ENCODE measurements at regions not wholly inside any gene's neighbourhood (a gene's known extent, or its start where the extent isn't known, plus 50 kb on each side); places are given as distances from the start of the nearest gene placed in this dataset.
"Not testable (repeated sequence)": the region's sequence is repeated elsewhere in the genome, so short reads cannot be mapped to it uniquely, and the experiment has no call there.

- no peaks in the 10 kb centered on the region for H3K36me3 Mint-ChIP-seq (ENCODE audit: low read depth)
- no peak for DNase-seq
- CTCF ChIA-PET = no interaction called here
- POLR2A ChIA-PET = no interaction called here
- no peak overlapping the region for H3K4me3 Mint-ChIP-seq
- no peak overlapping the region for H3K27ac Mint-ChIP-seq
- H3K9me3 Mint-ChIP-seq = no peaks in the 10 kb centered on the region
- H3K27me3 Mint-ChIP-seq = peaks cover 17% of the 10 kb centered on the region
- H3K4me1 Mint-ChIP-seq = peaks cover 2% of the 10 kb centered on the region
Measured at GRCh38 chr12:7591531-7591930, 74.2 kb downstream of the APOBEC1 start.

GRCh38 chr12:7590085-7590484 is 75.6 kb downstream of the APOBEC1 start:
- H3K9me3 Mint-ChIP-seq; CTCF ChIA-PET; H3K36me3 Mint-ChIP-seq (ENCODE audit: low read depth); H3K4me1 Mint-ChIP-seq; H3K4me3 Mint-ChIP-seq; DNase-seq; H3K27ac Mint-ChIP-seq; POLR2A ChIA-PET: not testable (repeated sequence)
- peaks cover 18% of the 10 kb centered on the region for H3K27me3 Mint-ChIP-seq

GRCh38 chr12:7588742-7589329 is 76.9 kb downstream of the APOBEC1 start:
- H3K4me3 Mint-ChIP-seq; POLR2A ChIA-PET; H3K4me1 Mint-ChIP-seq; H3K36me3 Mint-ChIP-seq (ENCODE audit: low read depth); H3K9me3 Mint-ChIP-seq; H3K27ac Mint-ChIP-seq: not testable (repeated sequence)
- CTCF ChIA-PET = interaction anchor here (0.9 to 2.2 kb wide), 3 partner anchors 49 to 53 kb away, joined by 3 to 10 read pairs (median 7); no protein-coding TSS in a partner anchor
- peaks cover 25% of the 10 kb centered on the region for H3K27me3 Mint-ChIP-seq
- DNase-seq = peak; percentile 39

GRCh38 chr12:7584137-7584536 is 80.6 kb upstream of the CD163 start:
- POLR2A ChIA-PET; CTCF ChIA-PET; H3K4me3 Mint-ChIP-seq; DNase-seq; H3K36me3 Mint-ChIP-seq (ENCODE audit: low read depth); H3K4me1 Mint-ChIP-seq; H3K27ac Mint-ChIP-seq; H3K9me3 Mint-ChIP-seq: not testable (repeated sequence)
- H3K27me3 Mint-ChIP-seq = peaks cover 28% of the 10 kb centered on the region

- H3K36me3 Mint-ChIP-seq (ENCODE audit: low read depth) = no peaks in the 10 kb centered on the region
- peaks cover 28% of the 10 kb centered on the region for H3K27me3 Mint-ChIP-seq
- DNase-seq = no peak
- ChIA-PET POLR2A (no interaction called here), CTCF (no interaction called here)
- peaks cover 3% of the 10 kb centered on the region for H3K9me3 Mint-ChIP-seq
- H3K4me3 Mint-ChIP-seq = no peak overlapping the region
- no peaks in the 10 kb centered on the region for H3K4me1 Mint-ChIP-seq
- H3K27ac Mint-ChIP-seq = no peak overlapping the region
Measured at GRCh38 chr12:7583471-7583870, 79.9 kb upstream of the CD163 start.

DNA sequence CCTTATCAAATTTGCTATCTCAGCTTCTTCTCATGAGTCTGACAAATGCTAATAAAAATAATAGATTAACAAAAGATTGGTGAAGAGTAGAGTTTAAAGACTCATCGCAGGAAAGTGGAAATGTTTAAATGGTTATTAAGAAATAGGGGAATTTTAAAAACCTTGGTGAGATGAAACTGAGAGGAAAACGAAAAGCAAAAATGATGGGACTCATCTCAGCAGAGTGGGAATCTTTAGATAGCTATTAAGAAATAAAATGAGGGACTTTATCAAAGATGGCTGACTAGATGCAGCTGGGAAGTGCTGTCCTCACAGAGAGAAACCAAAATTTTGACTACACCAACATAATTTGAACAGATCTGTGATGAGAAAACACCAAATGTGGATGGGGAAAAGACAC is 79.2 kb upstream of the CD163 start:
- Mint-ChIP-seq H3K36me3 (ENCODE audit: low read depth) (no peaks in the 10 kb centered on the region), H3K4me1 (no peaks in the 10 kb centered on the region), H3K27me3 (peaks cover 26% of the 10 kb centered on the region), H3K9me3 (peaks cover 3% of the 10 kb centered on the region), H3K4me3 (no peak overlapping the region), H3K27ac (no peak overlapping the region)
- POLR2A ChIA-PET = no interaction called here
- DNase-seq = no peak
- CTCF ChIA-PET = no interaction called here

DNA sequence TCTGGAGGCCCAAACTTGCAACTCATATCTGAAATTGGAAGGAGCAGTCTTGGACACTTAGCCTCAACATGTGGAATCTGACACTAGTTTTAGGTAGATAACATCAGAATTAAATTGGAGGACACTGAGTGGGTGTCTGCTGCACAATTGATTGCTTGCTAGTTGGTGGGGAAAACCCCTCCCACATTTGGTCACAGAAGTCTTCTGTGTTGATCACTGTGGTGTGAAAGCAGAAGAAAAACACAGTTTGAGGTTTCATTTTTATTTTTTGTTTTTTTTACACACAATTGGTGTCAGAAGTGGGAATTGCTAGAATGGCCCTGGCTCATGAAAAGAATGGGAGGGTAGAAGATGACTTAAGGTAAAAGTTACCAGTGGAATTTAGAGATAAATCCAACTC is 78.0 kb upstream of the CD163 start:
- Mint-ChIP-seq H3K4me1 (no peaks in the 10 kb centered on the region), H3K27me3 (peaks cover 20% of the 10 kb centered on the region), H3K4me3 (no peak overlapping the region), H3K36me3 (ENCODE audit: low read depth) (no peaks in the 10 kb centered on the region), H3K27ac (no peak overlapping the region), H3K9me3 (peaks cover 3% of the 10 kb centered on the region)
- POLR2A ChIA-PET = no interaction called here
- DNase-seq = no peak
- CTCF ChIA-PET = interaction anchor here (0.7 to 1.2 kb wide), 2 partner anchors 56 to 58 kb away, joined by 3 to 6 read pairs; no protein-coding TSS in a partner anchor

DNA sequence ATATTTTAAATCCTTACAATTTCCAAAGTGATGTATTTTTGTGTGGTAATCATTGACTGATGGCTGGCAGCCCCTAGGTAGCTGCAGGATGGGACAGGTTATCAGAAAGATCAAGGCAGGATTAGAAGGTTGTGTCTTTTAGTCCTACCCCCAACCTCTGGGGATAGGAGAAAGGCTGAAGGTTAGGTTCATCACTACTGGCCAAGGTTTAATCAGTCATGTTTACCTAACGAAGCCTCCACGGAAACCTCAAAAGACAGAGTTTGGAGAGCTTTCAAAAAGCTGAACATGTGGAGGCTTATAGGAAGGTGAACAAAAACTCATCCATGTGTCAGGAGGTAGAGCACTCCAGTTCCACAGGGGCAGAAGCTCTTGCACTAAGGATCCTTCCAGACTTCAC is 77.5 kb upstream of the CD163 start:
- ChIA-PET CTCF (interaction anchor here (1.2 kb wide), 1 partner anchor 57 kb away, joined by 6 read pairs; no protein-coding TSS in a partner anchor), POLR2A (no interaction called here)
- H3K27me3 Mint-ChIP-seq = peaks cover 14% of the 10 kb centered on the region
- H3K9me3 Mint-ChIP-seq = peaks cover 3% of the 10 kb centered on the region
- no peaks in the 10 kb centered on the region for H3K36me3 Mint-ChIP-seq (ENCODE audit: low read depth)
- no peaks in the 10 kb centered on the region for H3K4me1 Mint-ChIP-seq
- no peak overlapping the region for H3K4me3 Mint-ChIP-seq
- DNase-seq = no peak
- H3K27ac Mint-ChIP-seq = no peak overlapping the region

- no peak overlapping the region for H3K27ac Mint-ChIP-seq
- CTCF ChIA-PET = no interaction called here
- H3K4me3 Mint-ChIP-seq = no peak overlapping the region
- H3K9me3 Mint-ChIP-seq = no peaks in the 10 kb centered on the region
- no peaks in the 10 kb centered on the region for H3K36me3 Mint-ChIP-seq (ENCODE audit: low read depth)
- H3K4me1 Mint-ChIP-seq = no peaks in the 10 kb centered on the region
- H3K27me3 Mint-ChIP-seq = peaks cover 30% of the 10 kb centered on the region
- POLR2A ChIA-PET = no interaction called here
- DNase-seq = no peak
Measured at GRCh38 chr12:7571257-7571656, 67.7 kb upstream of the CD163 start.

- POLR2A ChIA-PET = no interaction called here
- H3K27ac Mint-ChIP-seq = no peak overlapping the region
- H3K4me1 Mint-ChIP-seq = no peaks in the 10 kb centered on the region
- DNase-seq = no peak
- peaks cover 21% of the 10 kb centered on the region for H3K27me3 Mint-ChIP-seq
- no peaks in the 10 kb centered on the region for H3K36me3 Mint-ChIP-seq (ENCODE audit: low read depth)
- H3K4me3 Mint-ChIP-seq = no peak overlapping the region
- H3K9me3 Mint-ChIP-seq = no peaks in the 10 kb centered on the region
- CTCF ChIA-PET = no interaction called here
Measured at GRCh38 chr12:7557227-7557626, 53.6 kb upstream of the CD163 start.

GRCh38 chr12:7555752-7556151 is 52.2 kb upstream of the CD163 start:
- Mint-ChIP-seq H3K27me3 (peaks cover 18% of the 10 kb centered on the region), H3K9me3 (peaks cover 2% of the 10 kb centered on the region), H3K27ac (no peak overlapping the region), H3K4me3 (no peak overlapping the region), H3K36me3 (ENCODE audit: low read depth) (no peaks in the 10 kb centered on the region), H3K4me1 (no peaks in the 10 kb centered on the region)
- CTCF ChIA-PET = no interaction called here
- POLR2A ChIA-PET = no interaction called here
- DNase-seq = no peak

DNA sequence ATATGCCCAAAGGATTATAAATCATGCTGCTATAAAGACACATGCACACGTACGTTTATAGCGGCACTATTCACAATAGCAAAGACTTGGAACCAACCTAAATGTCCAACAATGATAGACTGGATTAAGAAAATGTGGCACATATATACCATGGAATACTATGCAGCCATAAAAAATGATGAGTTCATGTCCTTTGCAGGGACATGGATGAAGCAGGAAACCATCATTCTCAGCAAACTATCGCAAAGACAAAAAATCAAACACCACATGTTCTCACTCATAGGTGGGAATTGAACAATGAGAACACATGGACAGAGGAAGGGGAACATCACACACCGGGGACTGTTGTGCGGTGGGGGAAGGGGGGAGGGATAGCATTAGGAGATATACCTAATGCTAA is 51.3 kb upstream of the CD163 start:
- H3K27ac Mint-ChIP-seq; H3K4me1 Mint-ChIP-seq; POLR2A ChIA-PET; CTCF ChIA-PET; DNase-seq; H3K4me3 Mint-ChIP-seq; H3K36me3 Mint-ChIP-seq (ENCODE audit: low read depth); H3K9me3 Mint-ChIP-seq: not testable (repeated sequence)
- H3K27me3 Mint-ChIP-seq = peaks cover 15% of the 10 kb centered on the region
